Ishikawa (cell line): ENCODE measurements at regions not wholly inside any gene's neighbourhood (a gene's known extent, or its start where the extent isn't known, plus 50 kb on each side); places are given as distances from the start of the nearest gene placed in this dataset.

ENCODE experiments used
- CEBPB ChIP-seq: IDR thresholded peaks from 2 replicates; pipeline ENCODE4 v1.6.1; 2012
- CREB1 ChIP-seq: IDR thresholded peaks from 2 replicates; pipeline ENCODE4 v1.6.1; 2012; ENCODE audit warnings: low read depth
- EP300 ChIP-seq: IDR thresholded peaks from 2 replicates; pipeline ENCODE4 v1.6.1; 2012; ENCODE audit warnings: borderline replicate concordance
- RAD21 ChIP-seq: IDR thresholded peaks from 2 replicates; pipeline ENCODE4 v1.6.1; 2012; ENCODE audit warnings: low read depth
- TAF1 ChIP-seq: IDR thresholded peaks from 2 replicates; pipeline ENCODE4 v1.6.1; 2012; ENCODE audit warnings: low read depth, mild to moderate bottlenecking
- TCF12 ChIP-seq: IDR thresholded peaks from 2 replicates; pipeline ENCODE4 v1.6.1; 2012; ENCODE audit warnings: low read depth
- TEAD4 ChIP-seq: IDR thresholded peaks from 2 replicates; pipeline ENCODE4 v1.6.1; 2012
- YY1 ChIP-seq: IDR thresholded peaks from 2 replicates; pipeline ENCODE4 v1.6.1; 2012; ENCODE audit warnings: low read depth
- ZBTB7A ChIP-seq: IDR thresholded peaks from 2 replicates; pipeline ENCODE4 v1.6.1; 2012; ENCODE audit warnings: low read depth
- TF ChIP-seq, protein P1 (sequence below): IDR thresholded peaks from 2 replicates; pipeline ENCODE4 v1.6.1; 2012
- TF ChIP-seq, protein P2 (sequence below): IDR thresholded peaks from 2 replicates; pipeline ENCODE4 v1.6.1; 2012
- TF ChIP-seq, protein P3 (sequence below): IDR thresholded peaks from 2 replicates; pipeline ENCODE4 v1.6.1; 2012; ENCODE audit warnings: low read depth, mild to moderate bottlenecking

DNA sequence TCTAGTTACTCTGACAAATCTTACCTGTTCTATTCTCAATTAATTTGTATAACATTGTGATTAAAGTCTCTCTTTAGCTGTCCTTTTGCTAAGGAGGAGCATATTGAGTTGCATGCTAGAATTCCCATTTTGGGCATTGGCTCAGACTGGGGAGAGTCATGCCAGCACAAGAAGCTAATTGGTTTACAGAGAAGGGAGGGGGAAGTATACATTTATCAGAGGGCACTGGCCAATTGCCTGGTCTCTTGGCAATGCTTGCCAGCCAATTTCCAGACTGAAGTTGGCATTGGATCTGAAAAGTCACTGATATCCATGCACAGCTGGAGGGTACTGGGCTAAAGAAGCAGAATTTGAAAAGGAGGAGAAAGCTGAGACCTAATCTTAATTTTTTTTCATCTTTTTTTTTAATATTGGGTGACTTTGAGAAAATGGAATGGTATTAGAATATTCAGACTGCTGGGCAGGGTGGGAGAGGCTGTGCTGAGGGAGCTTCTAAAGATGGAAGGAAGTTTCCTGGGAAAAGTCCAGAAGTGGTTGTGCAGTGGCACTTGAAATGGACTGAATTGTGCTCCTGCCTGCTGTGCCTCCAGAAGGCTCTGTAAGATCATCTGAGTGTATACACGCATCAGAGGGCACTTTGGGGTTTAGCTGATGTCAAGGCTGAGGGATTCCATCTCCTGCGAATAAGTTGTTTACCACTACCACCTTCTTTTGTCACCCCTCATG is 365.2 kb upstream of the DPH6 start:
- TF ChIP-seq ZBTB7A (no peak), CEBPB (no peak), RAD21 (no peak), TEAD4 (no peak), YY1 (no peak), CREB1 (no peak), TAF1 (no peak), EP300 (no peak), TCF12 (no peak)
- TF ChIP-seq, protein P1, sequence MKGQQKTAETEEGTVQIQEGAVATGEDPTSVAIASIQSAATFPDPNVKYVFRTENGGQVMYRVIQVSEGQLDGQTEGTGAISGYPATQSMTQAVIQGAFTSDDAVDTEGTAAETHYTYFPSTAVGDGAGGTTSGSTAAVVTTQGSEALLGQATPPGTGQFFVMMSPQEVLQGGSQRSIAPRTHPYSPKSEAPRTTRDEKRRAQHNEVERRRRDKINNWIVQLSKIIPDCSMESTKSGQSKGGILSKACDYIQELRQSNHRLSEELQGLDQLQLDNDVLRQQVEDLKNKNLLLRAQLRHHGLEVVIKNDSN: no peak
- TF ChIP-seq, protein P2, sequence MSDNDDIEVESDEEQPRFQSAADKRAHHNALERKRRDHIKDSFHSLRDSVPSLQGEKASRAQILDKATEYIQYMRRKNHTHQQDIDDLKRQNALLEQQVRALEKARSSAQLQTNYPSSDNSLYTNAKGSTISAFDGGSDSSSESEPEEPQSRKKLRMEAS: no peak
- TF ChIP-seq, protein P3, sequence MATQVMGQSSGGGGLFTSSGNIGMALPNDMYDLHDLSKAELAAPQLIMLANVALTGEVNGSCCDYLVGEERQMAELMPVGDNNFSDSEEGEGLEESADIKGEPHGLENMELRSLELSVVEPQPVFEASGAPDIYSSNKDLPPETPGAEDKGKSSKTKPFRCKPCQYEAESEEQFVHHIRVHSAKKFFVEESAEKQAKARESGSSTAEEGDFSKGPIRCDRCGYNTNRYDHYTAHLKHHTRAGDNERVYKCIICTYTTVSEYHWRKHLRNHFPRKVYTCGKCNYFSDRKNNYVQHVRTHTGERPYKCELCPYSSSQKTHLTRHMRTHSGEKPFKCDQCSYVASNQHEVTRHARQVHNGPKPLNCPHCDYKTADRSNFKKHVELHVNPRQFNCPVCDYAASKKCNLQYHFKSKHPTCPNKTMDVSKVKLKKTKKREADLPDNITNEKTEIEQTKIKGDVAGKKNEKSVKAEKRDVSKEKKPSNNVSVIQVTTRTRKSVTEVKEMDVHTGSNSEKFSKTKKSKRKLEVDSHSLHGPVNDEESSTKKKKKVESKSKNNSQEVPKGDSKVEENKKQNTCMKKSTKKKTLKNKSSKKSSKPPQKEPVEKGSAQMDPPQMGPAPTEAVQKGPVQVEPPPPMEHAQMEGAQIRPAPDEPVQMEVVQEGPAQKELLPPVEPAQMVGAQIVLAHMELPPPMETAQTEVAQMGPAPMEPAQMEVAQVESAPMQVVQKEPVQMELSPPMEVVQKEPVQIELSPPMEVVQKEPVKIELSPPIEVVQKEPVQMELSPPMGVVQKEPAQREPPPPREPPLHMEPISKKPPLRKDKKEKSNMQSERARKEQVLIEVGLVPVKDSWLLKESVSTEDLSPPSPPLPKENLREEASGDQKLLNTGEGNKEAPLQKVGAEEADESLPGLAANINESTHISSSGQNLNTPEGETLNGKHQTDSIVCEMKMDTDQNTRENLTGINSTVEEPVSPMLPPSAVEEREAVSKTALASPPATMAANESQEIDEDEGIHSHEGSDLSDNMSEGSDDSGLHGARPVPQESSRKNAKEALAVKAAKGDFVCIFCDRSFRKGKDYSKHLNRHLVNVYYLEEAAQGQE: no peak
